DND-41 (cell line): ENCODE measurements at regions not wholly inside any gene's neighbourhood (a gene's known extent, or its start where the extent isn't known, plus 50 kb on each side); places are given as distances from the start of the nearest gene placed in this dataset.

Source experiments
- CTCF ChIP-seq: IDR thresholded peaks from 2 replicates; pipeline ENCODE4 v1.5.1; 2012; ENCODE audit warnings: borderline replicate concordance, low read length, moderate library complexity, mild to moderate bottlenecking; ENCODE audit not compliant: poor library complexity, severe bottlenecking; ENCODE audit errors: extremely low read depth
- EZH2 ChIP-seq: IDR thresholded peaks from 3 replicates; pipeline ENCODE4 v1.6.1; 2012; ENCODE audit warnings: borderline replicate concordance, low read depth, mild to moderate bottlenecking, moderate library complexity, low read length, inconsistent platforms; ENCODE audit not compliant: severe bottlenecking

GRCh38 chr5:129345213-129345924, 114.7 kb upstream of the ADAMTS19 start:
- TF ChIP-seq CTCF (no peak), EZH2 (no peak)
